Mesodermal cell (in vitro differentiated cells): ENCODE measurements at regions not wholly inside any gene's neighbourhood (a gene's known extent, or its start where the extent isn't known, plus 50 kb on each side); places are given as distances from the start of the nearest gene placed in this dataset.
A peak's percentile ranks its signal among the peaks of the same experiment; 100 is the strongest.

Experiments used
- H3K27ac ChIP-seq: 2 replicates; pipeline ENCODE4 v1.7.0; 2013; ENCODE audit warnings: mild to moderate bottlenecking, low read depth, low read length, moderate library complexity; ENCODE audit not compliant: severe bottlenecking
- H3K36me3 ChIP-seq: 2 replicates; pipeline ENCODE4 v1.7.1; 2013; ENCODE audit warnings: mild to moderate bottlenecking, low read length, moderate library complexity; ENCODE audit not compliant: control insufficient read depth, insufficient read depth
- H3K4me1 ChIP-seq: one replicate; pipeline ENCODE4 v1.7.1; 2013; ENCODE audit warnings: mild to moderate bottlenecking, low read length; ENCODE audit not compliant: insufficient read depth, control insufficient read depth, poor library complexity, severe bottlenecking
- H3K4me3 ChIP-seq: 2 replicates; pipeline ENCODE4 v1.7.0; 2013; ENCODE audit warnings: low read length, control low read depth, mild to moderate bottlenecking; ENCODE audit not compliant: insufficient read depth, poor library complexity, severe bottlenecking; ENCODE audit errors: extremely low read depth
- H3K9me3 ChIP-seq: 2 replicates; pipeline ENCODE4 v1.7.1; 2013; ENCODE audit warnings: mild to moderate bottlenecking, low read length, moderate library complexity; ENCODE audit not compliant: control insufficient read depth
- WGBS, 2 experiments: methylation state at CpG; one replicate each; pipeline ENCODE4 v1.1.5; 2013; ENCODE audit warnings: missing lambda C conversion rate in 2 of 2; ENCODE audit not compliant: insufficient coverage in 2 of 2; 5-methylcytosine and 5-hydroxymethylcytosine counted together

DNA sequence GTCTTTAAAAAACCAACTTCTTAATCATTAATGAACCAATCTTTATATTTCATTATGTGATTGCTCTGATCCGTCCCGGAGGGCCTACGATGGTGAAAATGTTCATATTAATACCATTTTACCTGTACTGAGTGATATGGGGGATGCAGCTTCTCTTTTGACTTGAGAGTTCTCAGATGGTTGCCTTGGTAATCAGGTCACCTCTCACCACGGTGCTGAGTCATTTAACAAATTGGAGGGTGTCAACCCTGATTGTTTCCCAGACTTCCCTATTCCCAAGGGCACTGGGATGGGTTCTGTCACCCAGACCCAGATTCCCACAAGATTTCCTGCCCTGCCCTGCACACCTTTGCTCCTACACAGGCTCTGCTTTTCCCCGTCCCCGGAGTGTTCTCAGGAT lies 128.5 kb upstream of the TMTC4 start:
- WGBS, 2 experiments: 90 to 92% methylated on average over 3 of the region's 6 CpGs
- Histone ChIP-seq H3K36me3 (no peaks in the 10 kb centered on the region), H3K27ac (no peak overlapping the region), H3K9me3 (no peaks in the 10 kb centered on the region), H3K4me3 (no peak overlapping the region), H3K4me1 (peaks cover 3% of the 10 kb centered on the region)

DNA sequence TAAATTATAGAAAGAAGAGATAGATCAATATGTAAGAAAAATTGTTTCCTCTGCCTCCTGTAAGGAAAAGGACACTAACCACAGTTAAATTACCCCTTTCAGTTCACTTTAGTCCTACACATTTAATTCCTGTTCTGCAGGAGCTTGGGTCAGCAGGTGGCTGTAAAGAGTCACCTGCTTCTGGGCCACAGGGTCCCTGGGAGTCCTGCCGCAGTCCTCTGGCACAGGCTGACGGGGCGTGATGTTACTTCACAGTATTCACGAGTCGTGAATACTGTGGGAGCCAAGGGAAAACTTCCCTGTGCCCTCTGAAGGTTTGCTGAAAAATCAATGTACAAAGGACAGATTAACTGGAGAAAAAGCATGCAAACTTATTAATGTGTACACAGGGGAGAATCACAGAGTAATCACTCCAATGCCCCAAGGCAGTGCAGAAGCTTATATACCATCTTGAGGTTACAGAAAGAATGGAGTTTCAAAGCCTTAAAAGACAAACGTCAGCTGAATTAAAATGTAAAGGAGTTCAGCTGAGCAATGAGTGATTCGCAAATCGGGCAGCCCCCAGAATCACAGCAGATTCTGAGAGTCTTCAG lies 125.8 kb upstream of the TMTC4 start:
- 81 to 87% methylated on average over 8 of the region's 8 CpGs for WGBS, 2 experiments
- H3K27ac ChIP-seq: no peak overlapping the region

DNA sequence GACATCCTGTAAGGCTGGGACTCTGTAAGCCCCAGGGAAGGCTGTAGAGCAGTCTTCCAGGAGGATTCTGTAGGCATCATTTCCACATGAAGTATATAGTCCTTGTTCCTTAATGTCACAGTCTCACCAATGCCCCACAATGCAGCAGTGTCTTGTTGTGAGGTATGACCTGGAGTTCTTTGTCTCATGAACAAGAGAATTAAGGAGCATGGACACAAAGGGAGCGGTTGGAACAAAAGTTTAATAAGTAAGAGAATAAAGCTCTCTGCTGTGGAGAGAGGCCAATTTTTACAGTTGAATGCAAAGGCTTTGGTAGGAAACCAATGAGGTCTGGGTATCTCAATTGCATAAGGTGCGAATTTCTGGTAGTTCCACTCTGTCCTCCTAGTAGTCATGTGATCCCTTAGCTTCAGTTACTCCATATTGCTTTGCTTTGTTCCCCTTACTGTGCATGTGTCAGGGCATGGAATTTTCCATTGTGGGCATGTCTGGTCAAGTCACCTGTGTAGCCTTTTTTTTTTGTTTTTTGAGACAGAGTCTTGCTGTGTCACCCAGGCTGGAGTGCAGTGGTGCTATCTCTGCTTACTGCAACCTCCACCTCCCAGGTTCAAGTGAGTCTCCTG lies 124.3 kb upstream of the TMTC4 start:
- H3K36me3 ChIP-seq: no peaks in the 10 kb centered on the region
- no peak overlapping the region for H3K4me3 ChIP-seq
- no peaks in the 10 kb centered on the region for H3K9me3 ChIP-seq
- 96 to 100% methylated on average over 2 of the region's 2 CpGs for WGBS, 2 experiments
- peaks cover 3% of the 10 kb centered on the region for H3K4me1 ChIP-seq
- H3K27ac ChIP-seq: no peak overlapping the region

More for the DNA sequence above, 125.8 kb upstream of the TMTC4 start:
- Histone ChIP-seq H3K4me1 (peaks cover 3% of the 10 kb centered on the region), H3K36me3 (no peaks in the 10 kb centered on the region), H3K9me3 (no peaks in the 10 kb centered on the region), H3K4me3 (no peak overlapping the region)

DNA sequence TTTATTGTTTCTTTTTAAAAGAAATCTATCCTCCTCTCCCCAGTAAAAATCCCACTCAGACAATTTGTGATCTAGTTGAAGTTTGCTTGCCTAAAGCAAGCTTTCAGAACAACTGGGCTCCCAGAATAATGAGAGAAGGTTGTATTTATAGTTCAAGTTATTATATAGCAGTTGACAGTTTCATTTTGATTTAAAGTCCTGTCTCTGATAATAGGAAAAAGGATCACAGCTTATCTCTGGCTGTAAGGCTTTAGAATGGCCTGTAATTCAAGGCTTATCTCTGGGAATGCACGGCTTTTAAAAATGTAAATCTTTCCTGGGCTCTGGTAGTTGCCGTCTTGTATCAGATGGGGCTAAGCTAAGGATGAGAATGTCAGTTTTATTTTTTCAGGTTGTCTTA lies 123.3 kb upstream of the TMTC4 start:
- Histone ChIP-seq H3K4me3 (no peak overlapping the region), H3K27ac (no peak overlapping the region), H3K36me3 (no peaks in the 10 kb centered on the region), H3K4me1 (peaks cover 3% of the 10 kb centered on the region), H3K9me3 (no peaks in the 10 kb centered on the region)
- WGBS, 2 experiments: 0 to 28% methylated on average over 1 to 2 of the region's 2 CpGs

DNA sequence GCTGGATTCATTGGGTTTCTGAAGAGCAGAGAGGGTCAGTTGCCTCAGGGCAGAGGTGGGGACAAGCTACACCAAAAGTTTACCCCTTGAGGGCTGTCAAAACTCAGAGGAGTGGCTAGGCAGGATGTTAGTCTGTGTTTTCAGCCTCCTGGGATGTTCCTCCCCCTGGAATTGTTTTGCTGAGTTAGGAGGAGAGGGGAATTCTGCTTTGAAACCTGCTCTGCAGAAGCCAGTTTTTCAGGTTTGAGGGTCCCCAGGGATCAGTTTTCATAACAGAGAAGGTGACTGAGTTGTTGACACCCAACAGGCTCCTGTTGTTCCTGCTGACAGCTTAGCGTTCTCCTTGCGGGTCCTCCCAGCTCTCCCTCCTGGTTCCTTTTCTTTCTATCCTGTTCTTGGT lies 121.9 kb upstream of the TMTC4 start:
- peaks cover 3% of the 10 kb centered on the region for H3K4me1 ChIP-seq
- no peak overlapping the region for H3K4me3 ChIP-seq
- no peaks in the 10 kb centered on the region for H3K9me3 ChIP-seq
- WGBS, 2 experiments: 93 to 100% methylated on average over 2 of the region's 2 CpGs
- H3K27ac ChIP-seq: no peak overlapping the region
- no peaks in the 10 kb centered on the region for H3K36me3 ChIP-seq

DNA sequence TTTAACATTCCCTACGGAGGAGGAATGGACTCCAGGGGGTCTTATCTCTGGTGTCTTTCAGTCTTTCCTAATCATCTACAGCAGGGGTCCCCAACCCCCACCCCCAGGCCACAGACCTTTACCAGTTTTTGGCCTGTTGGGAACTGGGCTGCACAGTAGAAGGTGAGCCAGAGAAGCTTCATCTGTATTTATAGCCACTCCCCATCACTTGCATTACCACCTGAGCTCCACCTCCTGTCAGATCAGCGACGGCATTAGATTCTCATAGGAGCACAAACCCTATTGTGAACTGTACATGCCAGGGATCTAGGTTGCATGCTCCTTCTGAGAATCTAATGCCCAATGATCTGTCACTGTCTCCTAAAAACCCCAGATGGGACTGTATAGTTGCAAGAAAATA lies 120.0 kb upstream of the TMTC4 start:
- Histone ChIP-seq H3K27ac (no peak overlapping the region), H3K4me1 (peaks cover 8% of the 10 kb centered on the region), H3K9me3 (no peaks in the 10 kb centered on the region), H3K4me3 (no peak overlapping the region), H3K36me3 (no peaks in the 10 kb centered on the region)
- WGBS, 2 experiments: 89 to 100% methylated on average over 1 to 2 of the region's 3 CpGs

DNA sequence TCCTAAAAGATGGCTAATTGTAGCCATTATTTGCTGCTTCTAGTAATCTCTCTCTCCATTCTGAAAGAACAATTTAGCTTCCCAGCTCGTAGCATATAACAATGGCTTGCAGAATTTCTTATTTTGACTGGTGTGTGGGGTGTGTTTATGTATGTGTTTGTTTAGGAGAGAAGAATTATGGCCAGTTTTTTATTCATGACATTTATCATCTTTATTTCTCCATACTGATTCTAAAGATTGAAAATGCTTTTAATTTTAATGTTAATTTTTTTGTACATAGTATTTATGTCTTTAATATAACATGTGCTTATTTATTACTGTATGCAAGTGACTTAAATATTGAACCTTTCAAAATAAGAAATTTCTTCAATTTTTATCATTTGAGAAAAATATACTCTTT lies 115.8 kb upstream of the TMTC4 start:
- H3K27ac ChIP-seq: no peak overlapping the region
- no peak overlapping the region for H3K4me3 ChIP-seq
- peaks cover 11% of the 10 kb centered on the region for H3K9me3 ChIP-seq
- peaks cover 5% of the 10 kb centered on the region for H3K4me1 ChIP-seq
- WGBS, 2 experiments: no CpG with 5 or more reads among the region's 1 CpG
- no peaks in the 10 kb centered on the region for H3K36me3 ChIP-seq

DNA sequence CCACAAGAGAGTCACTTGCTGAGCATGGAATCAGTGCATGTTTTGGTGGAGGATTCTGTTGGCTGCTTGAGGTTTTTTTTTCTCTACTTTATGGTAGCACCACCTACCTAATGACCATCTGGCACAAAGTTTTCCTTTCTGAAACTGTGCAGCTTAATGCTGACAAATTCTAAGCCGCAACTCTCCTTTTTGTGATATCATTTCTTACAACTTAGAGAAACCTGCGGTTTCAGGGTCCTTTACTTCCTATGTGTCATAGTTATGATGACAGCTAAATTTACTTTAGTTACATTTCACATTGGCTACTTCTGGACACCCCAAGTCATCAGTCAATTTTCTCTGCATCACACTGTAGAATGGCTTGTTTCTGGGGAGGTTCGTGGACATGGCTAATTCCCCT lies 115.4 kb upstream of the TMTC4 start:
- Histone ChIP-seq H3K9me3 (peaks cover 11% of the 10 kb centered on the region), H3K4me1 (peaks cover 5% of the 10 kb centered on the region), H3K4me3 (no peak overlapping the region), H3K27ac (peak overlapping the region; percentile 85), H3K36me3 (no peaks in the 10 kb centered on the region)
- WGBS, 2 experiments: 83 to 100% methylated on average over 1 of the region's 3 CpGs

DNA sequence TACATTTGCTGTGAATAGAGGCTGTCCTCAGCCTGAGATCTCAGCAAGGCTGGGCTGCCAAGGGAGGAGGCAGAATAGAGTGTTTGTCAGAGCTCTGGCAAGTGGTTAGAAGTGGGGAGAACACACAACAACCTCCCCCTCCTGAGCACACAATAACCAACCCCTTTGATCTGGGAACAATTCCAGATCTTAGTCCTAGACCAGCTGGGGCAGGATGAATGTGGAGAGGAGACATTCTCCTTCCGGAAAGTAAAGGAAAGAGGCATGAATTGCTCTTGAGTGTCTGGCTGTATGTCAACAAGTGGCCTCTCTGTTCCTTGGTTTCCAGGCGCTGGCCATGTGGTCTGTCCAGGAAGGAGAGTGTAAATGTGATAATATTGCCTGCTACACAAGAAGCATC lies 114.9 kb upstream of the TMTC4 start:
- Histone ChIP-seq H3K9me3 (peaks cover 11% of the 10 kb centered on the region), H3K4me3 (no peak overlapping the region), H3K27ac (peak overlapping the region; percentile 85), H3K4me1 (peaks cover 5% of the 10 kb centered on the region), H3K36me3 (no peaks in the 10 kb centered on the region)
- 52% methylated on average over 2 of the region's 2 CpGs; no CpG with 5 or more reads in 1 of the 2 experiments for WGBS, 2 experiments

DNA sequence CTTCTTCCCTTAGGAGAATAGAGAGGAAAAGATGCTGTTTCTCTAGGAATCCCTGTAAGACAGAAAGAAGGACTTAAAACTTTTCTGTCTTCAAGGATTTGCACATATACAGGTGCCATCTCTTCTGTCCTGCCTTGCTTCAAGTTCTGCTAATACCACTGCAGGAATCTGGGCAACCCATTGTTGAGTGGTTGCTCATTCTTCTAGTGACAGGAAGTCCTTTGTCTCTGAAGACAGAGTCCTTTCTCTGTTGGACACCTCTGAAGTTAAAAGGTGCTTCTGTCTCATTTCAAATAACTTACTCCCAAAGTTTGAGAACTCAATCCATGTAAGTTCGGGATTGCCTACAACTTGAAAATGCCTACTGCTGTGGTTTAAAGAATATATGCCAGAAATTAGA lies 114.4 kb upstream of the TMTC4 start:
- Histone ChIP-seq H3K9me3 (peaks cover 11% of the 10 kb centered on the region), H3K4me1 (peaks cover 5% of the 10 kb centered on the region), H3K27ac (peak overlapping the region; percentile 85), H3K36me3 (no peaks in the 10 kb centered on the region), H3K4me3 (no peak overlapping the region)
- no CpG with 5 or more reads among the region's 1 CpG for WGBS, 2 experiments

DNA sequence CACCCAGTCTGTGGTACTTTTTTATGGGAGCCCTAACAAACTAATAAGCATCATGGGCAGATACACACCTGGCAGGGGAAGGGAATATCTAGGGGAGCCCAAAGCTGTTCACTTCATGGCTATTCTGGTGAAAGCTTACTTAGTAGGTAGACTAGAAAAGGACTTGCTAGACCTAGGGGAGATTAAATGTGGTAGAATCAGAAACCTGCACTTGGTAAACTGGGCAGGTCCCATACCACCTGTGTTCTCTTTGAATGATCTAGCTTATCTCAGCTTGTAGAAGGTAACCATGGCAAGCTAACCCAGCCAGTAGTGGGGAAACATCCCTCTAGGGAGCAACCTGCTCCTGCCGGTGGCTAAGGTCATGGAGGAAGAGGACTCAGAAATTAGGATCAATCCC lies 113.9 kb upstream of the TMTC4 start:
- 100% methylated on average over 1 of the region's 1 CpG for WGBS, 2 experiments
- Histone ChIP-seq H3K4me1 (peaks cover 5% of the 10 kb centered on the region), H3K4me3 (no peak overlapping the region), H3K36me3 (no peaks in the 10 kb centered on the region), H3K9me3 (peaks cover 11% of the 10 kb centered on the region), H3K27ac (no peak overlapping the region)
